ENCODE measurements at regions not wholly inside any gene's neighbourhood (a gene's known extent, or its start where the extent isn't known, plus 50 kb on each side); places are given as distances from the start of the nearest gene placed in this dataset.
"Not testable (repeated sequence)": the region's sequence is repeated elsewhere in the genome, so short reads cannot be mapped to it uniquely, and the experiment has no call there.

- Histone ChIP-seq H3K4me3 (ENCODE audit: insufficient read depth, low read depth, low read length, poor library complexity, severe bottlenecking) (no peak overlapping the region), H3K27ac (ENCODE audit: insufficient read depth, low read length, poor library complexity, severe bottlenecking) (no peak overlapping the region), H3K9me3 (ENCODE audit: control insufficient read depth, low read length) (no peaks in the 10 kb centered on the region), H3K36me3 (ENCODE audit: control insufficient read depth, insufficient read depth, low read length) (no peaks in the 10 kb centered on the region), H3K4me1 (ENCODE audit: control insufficient read depth, insufficient read depth, low read length, poor library complexity, severe bottlenecking) (no peaks in the 10 kb centered on the region), H3K27me3 (replicated peaks; ENCODE audit: control insufficient read depth, insufficient read depth, low read length, poor library complexity, severe bottlenecking) (no peaks in the 10 kb centered on the region)
- DNase-seq = no peak
These were observed 992.6 kb downstream of the PCDH9 start for GRCh38 chr13:66237411-66238062.

- H3K27me3 ChIP-seq (replicated peaks; ENCODE audit: control insufficient read depth, insufficient read depth, low read length, poor library complexity, severe bottlenecking) = no peaks in the 10 kb centered on the region
- H3K27ac ChIP-seq (ENCODE audit: insufficient read depth, low read length, poor library complexity, severe bottlenecking) = no peak overlapping the region
- no peak for DNase-seq
- H3K9me3 ChIP-seq (ENCODE audit: control insufficient read depth, low read length) = no peaks in the 10 kb centered on the region
- no peaks in the 10 kb centered on the region for H3K4me1 ChIP-seq (ENCODE audit: control insufficient read depth, insufficient read depth, low read length, poor library complexity, severe bottlenecking)
- no peak overlapping the region for H3K4me3 ChIP-seq (ENCODE audit: insufficient read depth, low read depth, low read length, poor library complexity, severe bottlenecking)
- no peaks in the 10 kb centered on the region for H3K36me3 ChIP-seq (ENCODE audit: control insufficient read depth, insufficient read depth, low read length)
These were observed 996.0 kb downstream of the PCDH9 start for GRCh38 chr13:66234159-66234558.

- not testable (repeated sequence) for H3K4me1 ChIP-seq (ENCODE audit: control insufficient read depth, insufficient read depth, low read length, poor library complexity, severe bottlenecking); H3K27me3 ChIP-seq (replicated peaks; ENCODE audit: control insufficient read depth, insufficient read depth, low read length, poor library complexity, severe bottlenecking); H3K9me3 ChIP-seq (ENCODE audit: control insufficient read depth, low read length); H3K27ac ChIP-seq (ENCODE audit: insufficient read depth, low read length, poor library complexity, severe bottlenecking); DNase-seq; H3K36me3 ChIP-seq (ENCODE audit: control insufficient read depth, insufficient read depth, low read length); H3K4me3 ChIP-seq (ENCODE audit: insufficient read depth, low read depth, low read length, poor library complexity, severe bottlenecking)
These were observed 998.2 kb downstream of the PCDH9 start for GRCh38 chr13:66231958-66232357.

GRCh38 chr13:66225072-66225471 lies 1005.1 kb downstream of the PCDH9 start:
- no peak for DNase-seq
- H3K27ac ChIP-seq (ENCODE audit: insufficient read depth, low read length, poor library complexity, severe bottlenecking) = no peak overlapping the region
- H3K4me3 ChIP-seq (ENCODE audit: insufficient read depth, low read depth, low read length, poor library complexity, severe bottlenecking) = no peak overlapping the region
- H3K36me3 ChIP-seq (ENCODE audit: control insufficient read depth, insufficient read depth, low read length) = no peaks in the 10 kb centered on the region
- no peaks in the 10 kb centered on the region for H3K4me1 ChIP-seq (ENCODE audit: control insufficient read depth, insufficient read depth, low read length, poor library complexity, severe bottlenecking)
- no peaks in the 10 kb centered on the region for H3K9me3 ChIP-seq (ENCODE audit: control insufficient read depth, low read length)
- no peaks in the 10 kb centered on the region for H3K27me3 ChIP-seq (replicated peaks; ENCODE audit: control insufficient read depth, insufficient read depth, low read length, poor library complexity, severe bottlenecking)

GRCh38 chr13:66224663-66225062 lies 1005.5 kb downstream of the PCDH9 start:
- no peak for DNase-seq
- Histone ChIP-seq H3K27ac (ENCODE audit: insufficient read depth, low read length, poor library complexity, severe bottlenecking) (no peak overlapping the region), H3K27me3 (replicated peaks; ENCODE audit: control insufficient read depth, insufficient read depth, low read length, poor library complexity, severe bottlenecking) (no peaks in the 10 kb centered on the region), H3K36me3 (ENCODE audit: control insufficient read depth, insufficient read depth, low read length) (no peaks in the 10 kb centered on the region), H3K9me3 (ENCODE audit: control insufficient read depth, low read length) (no peaks in the 10 kb centered on the region), H3K4me1 (ENCODE audit: control insufficient read depth, insufficient read depth, low read length, poor library complexity, severe bottlenecking) (no peaks in the 10 kb centered on the region), H3K4me3 (ENCODE audit: insufficient read depth, low read depth, low read length, poor library complexity, severe bottlenecking) (no peak overlapping the region)

GRCh38 chr13:66222926-66223325 lies 1007.2 kb downstream of the PCDH9 start:
- DNase-seq = no peak
- Histone ChIP-seq H3K27me3 (replicated peaks; ENCODE audit: control insufficient read depth, insufficient read depth, low read length, poor library complexity, severe bottlenecking) (no peaks in the 10 kb centered on the region), H3K27ac (ENCODE audit: insufficient read depth, low read length, poor library complexity, severe bottlenecking) (no peak overlapping the region), H3K4me3 (ENCODE audit: insufficient read depth, low read depth, low read length, poor library complexity, severe bottlenecking) (no peak overlapping the region), H3K36me3 (ENCODE audit: control insufficient read depth, insufficient read depth, low read length) (no peaks in the 10 kb centered on the region), H3K4me1 (ENCODE audit: control insufficient read depth, insufficient read depth, low read length, poor library complexity, severe bottlenecking) (no peaks in the 10 kb centered on the region), H3K9me3 (ENCODE audit: control insufficient read depth, low read length) (no peaks in the 10 kb centered on the region)

GRCh38 chr13:66222127-66222526 lies 1008.0 kb downstream of the PCDH9 start:
- DNase-seq = no peak
- Histone ChIP-seq H3K4me3 (ENCODE audit: insufficient read depth, low read depth, low read length, poor library complexity, severe bottlenecking) (no peak overlapping the region), H3K36me3 (ENCODE audit: control insufficient read depth, insufficient read depth, low read length) (no peaks in the 10 kb centered on the region), H3K27me3 (replicated peaks; ENCODE audit: control insufficient read depth, insufficient read depth, low read length, poor library complexity, severe bottlenecking) (no peaks in the 10 kb centered on the region), H3K4me1 (ENCODE audit: control insufficient read depth, insufficient read depth, low read length, poor library complexity, severe bottlenecking) (no peaks in the 10 kb centered on the region), H3K27ac (ENCODE audit: insufficient read depth, low read length, poor library complexity, severe bottlenecking) (no peak overlapping the region), H3K9me3 (ENCODE audit: control insufficient read depth, low read length) (no peaks in the 10 kb centered on the region)

GRCh38 chr13:66219506-66219905 lies 1010.6 kb downstream of the PCDH9 start:
- no peak overlapping the region for H3K27ac ChIP-seq (ENCODE audit: insufficient read depth, low read length, poor library complexity, severe bottlenecking)
- H3K27me3 ChIP-seq (replicated peaks; ENCODE audit: control insufficient read depth, insufficient read depth, low read length, poor library complexity, severe bottlenecking) = no peaks in the 10 kb centered on the region
- no peak for DNase-seq
- no peak overlapping the region for H3K4me3 ChIP-seq (ENCODE audit: insufficient read depth, low read depth, low read length, poor library complexity, severe bottlenecking)
- no peaks in the 10 kb centered on the region for H3K36me3 ChIP-seq (ENCODE audit: control insufficient read depth, insufficient read depth, low read length)
- H3K4me1 ChIP-seq (ENCODE audit: control insufficient read depth, insufficient read depth, low read length, poor library complexity, severe bottlenecking) = no peaks in the 10 kb centered on the region
- H3K9me3 ChIP-seq (ENCODE audit: control insufficient read depth, low read length) = no peaks in the 10 kb centered on the region

- H3K4me1 ChIP-seq (ENCODE audit: control insufficient read depth, insufficient read depth, low read length, poor library complexity, severe bottlenecking) = no peaks in the 10 kb centered on the region
These were observed 1011.6 kb downstream of the PCDH9 start for GRCh38 chr13:66218583-66218982.

GRCh38 chr13:66216728-66217127 lies 1013.4 kb downstream of the PCDH9 start:
- no peaks in the 10 kb centered on the region for H3K4me1 ChIP-seq (ENCODE audit: control insufficient read depth, insufficient read depth, low read length, poor library complexity, severe bottlenecking)

More at GRCh38 chr13:66218583-66218982, 1011.6 kb downstream of the PCDH9 start:
- Histone ChIP-seq H3K9me3 (ENCODE audit: control insufficient read depth, low read length) (no peaks in the 10 kb centered on the region), H3K4me3 (ENCODE audit: insufficient read depth, low read depth, low read length, poor library complexity, severe bottlenecking) (no peak overlapping the region), H3K36me3 (ENCODE audit: control insufficient read depth, insufficient read depth, low read length) (no peaks in the 10 kb centered on the region), H3K27me3 (replicated peaks; ENCODE audit: control insufficient read depth, insufficient read depth, low read length, poor library complexity, severe bottlenecking) (no peaks in the 10 kb centered on the region), H3K27ac (ENCODE audit: insufficient read depth, low read length, poor library complexity, severe bottlenecking) (no peak overlapping the region)
- DNase-seq = no peak

More at GRCh38 chr13:66216728-66217127, 1013.4 kb downstream of the PCDH9 start:
- no peak overlapping the region for H3K4me3 ChIP-seq (ENCODE audit: insufficient read depth, low read depth, low read length, poor library complexity, severe bottlenecking)
- no peak overlapping the region for H3K27ac ChIP-seq (ENCODE audit: insufficient read depth, low read length, poor library complexity, severe bottlenecking)
- no peaks in the 10 kb centered on the region for H3K27me3 ChIP-seq (replicated peaks; ENCODE audit: control insufficient read depth, insufficient read depth, low read length, poor library complexity, severe bottlenecking)
- H3K9me3 ChIP-seq (ENCODE audit: control insufficient read depth, low read length) = no peaks in the 10 kb centered on the region
- DNase-seq = no peak
- H3K36me3 ChIP-seq (ENCODE audit: control insufficient read depth, insufficient read depth, low read length) = no peaks in the 10 kb centered on the region

Data from effector memory CD4-positive, alpha-beta T cell (primary cell).